Retinal pigment epithelial cell (primary cell): ENCODE measurements at regions not wholly inside any gene's neighbourhood (a gene's known extent, or its start where the extent isn't known, plus 50 kb on each side); places are given as distances from the start of the nearest gene placed in this dataset.

Source experiments
- DNase-seq: peaks from one replicate; pipeline ENCODE4 v3.0.0-alpha.2; 2010; ENCODE audit warnings: low read depth
- H3K4me3 ChIP-seq: 2 replicates; pipeline ENCODE4 v1.5.1; 2011; ENCODE audit warnings: mild to moderate bottlenecking, low read length, control low read depth, moderate library complexity
- CTCF ChIP-seq: conservative IDR thresholded peaks from 2 replicates; pipeline ENCODE4 v1.5.1; 2011; ENCODE audit warnings: low read depth, low read length, control low read depth, inconsistent platforms

GRCh38 chr4:189299706-189300105 lies 641.0 kb upstream of the FRG1 start:
- H3K4me3 ChIP-seq = no peak overlapping the region
- TF ChIP-seq CTCF = no peak
- no peak for DNase-seq

- no peak overlapping the region for H3K4me3 ChIP-seq
- TF ChIP-seq CTCF = no peak
- no peak for DNase-seq
Observed at GRCh38 chr4:189301692-189302091, 639.0 kb upstream of the FRG1 start.

- no peak overlapping the region for H3K4me3 ChIP-seq
- TF ChIP-seq CTCF = no peak
- DNase-seq = no peak
Observed at GRCh38 chr4:189302719-189303118, 638.0 kb upstream of the FRG1 start.

- DNase-seq = no peak
- TF ChIP-seq CTCF = no peak
- no peak overlapping the region for H3K4me3 ChIP-seq
Observed at GRCh38 chr4:189304167-189304566, 636.5 kb upstream of the FRG1 start.

- no peak for DNase-seq
- TF ChIP-seq CTCF = no peak
Observed at GRCh38 chr4:189304809-189305208, 635.9 kb upstream of the FRG1 start.

GRCh38 chr4:189305500-189305899 lies 635.2 kb upstream of the FRG1 start:
- DNase-seq = no peak
- no peak overlapping the region for H3K4me3 ChIP-seq
- no peak for TF ChIP-seq CTCF

More at GRCh38 chr4:189304809-189305208, 635.9 kb upstream of the FRG1 start:
- no peak overlapping the region for H3K4me3 ChIP-seq

GRCh38 chr4:189311251-189311650 lies 629.4 kb upstream of the FRG1 start:
- no peak overlapping the region for H3K4me3 ChIP-seq
- TF ChIP-seq CTCF = no peak
- no peak for DNase-seq
